ENCODE measurements at regions not wholly inside any gene's neighbourhood (a gene's known extent, or its start where the extent isn't known, plus 50 kb on each side); places are given as distances from the start of the nearest gene placed in this dataset.
"Not testable (repeated sequence)": the region's sequence is repeated elsewhere in the genome, so short reads cannot be mapped to it uniquely, and the experiment has no call there.

GRCh38 chr4:189090174-189090814, 850.4 kb upstream of the FRG1 start:
- peak; percentile 20 for DNase-seq (ENCODE audit: low spot score)

- no peak for DNase-seq (ENCODE audit: low spot score)
Observed at GRCh38 chr4:189092581-189092980, 848.1 kb upstream of the FRG1 start.

- DNase-seq (ENCODE audit: low spot score): no peak
Observed at GRCh38 chr4:189096108-189096507, 844.6 kb upstream of the FRG1 start.

GRCh38 chr4:189096717-189097116, 844.0 kb upstream of the FRG1 start:
- no peak for DNase-seq (ENCODE audit: low spot score)

GRCh38 chr4:189098932-189099696, 841.6 kb upstream of the FRG1 start:
- no peak for DNase-seq (ENCODE audit: low spot score)

GRCh38 chr4:189113389-189113888, 827.2 kb upstream of the FRG1 start:
- DNase-seq (ENCODE audit: low spot score): no peak

GRCh38 chr4:189117426-189117825, 823.2 kb upstream of the FRG1 start:
- no peak for DNase-seq (ENCODE audit: low spot score)

GRCh38 chr4:189121336-189121735, 819.3 kb upstream of the FRG1 start:
- DNase-seq (ENCODE audit: low spot score): no peak

GRCh38 chr4:189124149-189124758, 816.4 kb upstream of the FRG1 start:
- peak; percentile 36 for DNase-seq (ENCODE audit: low spot score)

GRCh38 chr4:189124791-189125190, 815.9 kb upstream of the FRG1 start:
- no peak for DNase-seq (ENCODE audit: low spot score)

- no peak for DNase-seq (ENCODE audit: low spot score)
Observed at GRCh38 chr4:189126040-189126439, 814.6 kb upstream of the FRG1 start.

- no peak for DNase-seq (ENCODE audit: low spot score)
Observed at GRCh38 chr4:189128341-189128740, 812.3 kb upstream of the FRG1 start.

GRCh38 chr4:189129044-189129694, 811.5 kb upstream of the FRG1 start:
- no peak for DNase-seq (ENCODE audit: low spot score)

- DNase-seq (ENCODE audit: low spot score): no peak
Observed at GRCh38 chr4:189131118-189131517, 809.6 kb upstream of the FRG1 start.

- no peak for DNase-seq (ENCODE audit: low spot score)
Observed at GRCh38 chr4:189136462-189136861, 804.2 kb upstream of the FRG1 start.

- DNase-seq (ENCODE audit: low spot score): no peak
Observed at GRCh38 chr4:189143263-189143952, 797.3 kb upstream of the FRG1 start.

GRCh38 chr4:189147005-189147929, 793.4 kb upstream of the FRG1 start:
- DNase-seq (ENCODE audit: low spot score): no peak

- DNase-seq (ENCODE audit: low spot score): not testable (repeated sequence)
Observed at GRCh38 chr4:189155083-189155482, 785.6 kb upstream of the FRG1 start.

- DNase-seq (ENCODE audit: low spot score): no peak
Observed at GRCh38 chr4:189162073-189162789, 778.4 kb upstream of the FRG1 start.

- no peak for DNase-seq (ENCODE audit: low spot score)
Observed at GRCh38 chr4:189162888-189163287, 777.8 kb upstream of the FRG1 start.

Measured in AG20443 (cell line).